ENCODE measurements at regions not wholly inside any gene's neighbourhood (a gene's known extent, or its start where the extent isn't known, plus 50 kb on each side); places are given as distances from the start of the nearest gene placed in this dataset.

GRCh38 chr9:13651526-13651925, 372.0 kb upstream of the MPDZ start:
- TF ChIP-seq CTCF (IDR thresholded peaks at IDR 0.05), result no peak
- no peak for TF ChIP-seq POLR2A (IDR thresholded peaks at IDR 0.05)

All from uterus (tissue), 2 donors.